NT2/D1 (cell line): ENCODE measurements at regions not wholly inside any gene's neighbourhood (a gene's known extent, or its start where the extent isn't known, plus 50 kb on each side); places are given as distances from the start of the nearest gene placed in this dataset.

Source experiments
- SUZ12 ChIP-seq: IDR thresholded peaks from 2 replicates; pipeline ENCODE4 v1.6.1; 2011; ENCODE audit not compliant: insufficient read length, insufficient read depth; ENCODE audit errors: extremely low read depth
- YY1 ChIP-seq: IDR thresholded peaks from 2 replicates; pipeline ENCODE4 v1.6.1; 2011; ENCODE audit not compliant: insufficient read length, insufficient read depth

DNA sequence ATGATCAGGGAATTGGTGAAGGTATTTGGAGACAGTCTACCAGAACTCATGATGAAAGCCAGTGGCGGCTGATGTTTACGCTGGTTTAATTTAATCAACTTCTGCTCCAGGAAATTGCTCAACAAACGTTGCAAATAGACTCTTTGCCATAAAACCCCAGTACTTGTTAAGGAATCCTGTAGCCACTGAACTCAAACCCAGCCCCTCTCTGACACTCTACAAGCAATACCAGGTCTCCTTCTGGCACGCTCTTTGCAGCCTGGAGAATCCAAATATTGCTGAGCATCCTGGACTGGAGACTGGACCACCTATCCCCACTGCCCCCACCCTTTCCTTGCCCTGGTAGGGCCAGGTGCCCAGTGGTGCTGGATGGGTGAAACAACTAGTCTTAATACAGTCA lies 308.2 kb downstream of the FBXO15 start:
- TF ChIP-seq YY1 (no peak), SUZ12 (no peak)
